ENCODE measurements at regions not wholly inside any gene's neighbourhood (a gene's known extent, or its start where the extent isn't known, plus 50 kb on each side); places are given as distances from the start of the nearest gene placed in this dataset.
A peak's percentile ranks its signal among the peaks of the same experiment; 100 is the strongest.

- Histone ChIP-seq H3K4me1 (ENCODE audit: insufficient read depth, poor library complexity, severe bottlenecking) (no peaks in the 10 kb centered on the region), H3K4me3 (ENCODE audit: severe bottlenecking) (no peak overlapping the region), H3K27me3 (ENCODE audit: insufficient read depth, poor library complexity, severe bottlenecking) (no peaks in the 10 kb centered on the region), H3K36me3 (ENCODE audit: low read depth) (no peaks in the 10 kb centered on the region), H3K27ac (ENCODE audit: poor library complexity, severe bottlenecking) (no peak overlapping the region), H3K9me3 (ENCODE audit: severe bottlenecking) (no peaks in the 10 kb centered on the region)
- TF ChIP-seq CTCF (IDR thresholded peaks at IDR 0.05; ENCODE audit: poor library complexity, severe bottlenecking), result no peak
- no peak for DNase-seq (ENCODE audit: low spot score)
- ATAC-seq (ENCODE audit: low read depth), result no peak
Observed at GRCh38 chr5:121296356-121296755, 555.3 kb upstream of the FTMT start.

GRCh38 chr5:121299153-121299552, 552.5 kb upstream of the FTMT start:
- H3K9me3 ChIP-seq (ENCODE audit: severe bottlenecking), result no peaks in the 10 kb centered on the region
- H3K4me3 ChIP-seq (ENCODE audit: severe bottlenecking), result no peak overlapping the region
- H3K4me1 ChIP-seq (ENCODE audit: insufficient read depth, poor library complexity, severe bottlenecking), result no peaks in the 10 kb centered on the region
- no peak overlapping the region for H3K27ac ChIP-seq (ENCODE audit: poor library complexity, severe bottlenecking)
- TF ChIP-seq CTCF (IDR thresholded peaks at IDR 0.05; ENCODE audit: poor library complexity, severe bottlenecking), result no peak
- ATAC-seq (ENCODE audit: low read depth) (no peak), DNase-seq (ENCODE audit: low spot score) (no peak)
- H3K27me3 ChIP-seq (ENCODE audit: insufficient read depth, poor library complexity, severe bottlenecking), result no peaks in the 10 kb centered on the region
- no peaks in the 10 kb centered on the region for H3K36me3 ChIP-seq (ENCODE audit: low read depth)

GRCh38 chr5:121304838-121305237, 546.8 kb upstream of the FTMT start:
- no peak for DNase-seq (ENCODE audit: low spot score)

GRCh38 chr5:121313886-121314285, 537.8 kb upstream of the FTMT start:
- no peak for TF ChIP-seq CTCF (IDR thresholded peaks at IDR 0.05; ENCODE audit: poor library complexity, severe bottlenecking)
- Histone ChIP-seq H3K4me1 (ENCODE audit: insufficient read depth, poor library complexity, severe bottlenecking) (no peaks in the 10 kb centered on the region), H3K27me3 (ENCODE audit: insufficient read depth, poor library complexity, severe bottlenecking) (no peaks in the 10 kb centered on the region), H3K36me3 (ENCODE audit: low read depth) (no peaks in the 10 kb centered on the region), H3K9me3 (ENCODE audit: severe bottlenecking) (no peaks in the 10 kb centered on the region), H3K4me3 (ENCODE audit: severe bottlenecking) (no peak overlapping the region), H3K27ac (ENCODE audit: poor library complexity, severe bottlenecking) (no peak overlapping the region)
- DNase-seq (ENCODE audit: low spot score), result no peak
- no peak for ATAC-seq (ENCODE audit: low read depth)

More at GRCh38 chr5:121304838-121305237, 546.8 kb upstream of the FTMT start:
- no peak for TF ChIP-seq CTCF (IDR thresholded peaks at IDR 0.05; ENCODE audit: poor library complexity, severe bottlenecking)
- H3K4me1 ChIP-seq (ENCODE audit: insufficient read depth, poor library complexity, severe bottlenecking), result no peaks in the 10 kb centered on the region
- H3K4me3 ChIP-seq (ENCODE audit: severe bottlenecking), result no peak overlapping the region
- no peak for ATAC-seq (ENCODE audit: low read depth)
- no peaks in the 10 kb centered on the region for H3K27me3 ChIP-seq (ENCODE audit: insufficient read depth, poor library complexity, severe bottlenecking)
- no peaks in the 10 kb centered on the region for H3K36me3 ChIP-seq (ENCODE audit: low read depth)
- no peak overlapping the region for H3K27ac ChIP-seq (ENCODE audit: poor library complexity, severe bottlenecking)
- H3K9me3 ChIP-seq (ENCODE audit: severe bottlenecking), result no peaks in the 10 kb centered on the region

- ATAC-seq (ENCODE audit: low read depth) (peak; percentile 57), DNase-seq (ENCODE audit: low spot score) (no peak)
- no peak overlapping the region for H3K4me3 ChIP-seq (ENCODE audit: severe bottlenecking)
- no peak overlapping the region for H3K27ac ChIP-seq (ENCODE audit: poor library complexity, severe bottlenecking)
- no peak for TF ChIP-seq CTCF (IDR thresholded peaks at IDR 0.05; ENCODE audit: poor library complexity, severe bottlenecking)
- no peaks in the 10 kb centered on the region for H3K27me3 ChIP-seq (ENCODE audit: insufficient read depth, poor library complexity, severe bottlenecking)
- H3K9me3 ChIP-seq (ENCODE audit: severe bottlenecking), result no peaks in the 10 kb centered on the region
- no peaks in the 10 kb centered on the region for H3K4me1 ChIP-seq (ENCODE audit: insufficient read depth, poor library complexity, severe bottlenecking)
- H3K36me3 ChIP-seq (ENCODE audit: low read depth), result no peaks in the 10 kb centered on the region
Observed at GRCh38 chr5:121315786-121316185, 535.9 kb upstream of the FTMT start.

Measured in RWPE2 (cell line).